A673 (cell line): ENCODE measurements at regions not wholly inside any gene's neighbourhood (a gene's known extent, or its start where the extent isn't known, plus 50 kb on each side); places are given as distances from the start of the nearest gene placed in this dataset.

Experiments
- BruUV-seq: library from RNA; stranded (reverse); fragments of 400-500 nt; replicated peaks from 2 replicates; lab custom pipeline; 2021; lab: Mats Ljungman, UMichigan
- CTCF ChIA-PET: fragments of 300-600 bp; sonication (Branson Sonifier 250); formaldehyde crosslinking; loops from one replicate; lab custom pipeline; 2022; ENCODE audit warnings: antibody characterized with exemption; lab: Charles Lee
- POLR2A ChIA-PET: fragments of 300-600 bp; sonication (Branson Sonifier 250); formaldehyde crosslinking; loops from one replicate; lab custom pipeline; 2022; ENCODE audit warnings: antibody characterized with exemption; ENCODE audit not compliant: low non-redundant PET; lab: Charles Lee
- DNase-seq: peaks from one replicate; pipeline ENCODE4 v3.0.0-alpha.2; 2015; ENCODE audit warnings: low spot score
- H3K27ac ChIP-seq: fragments of 200-600 bp; sonication (generic); 2 replicates; pipeline ENCODE4 v1.5.1; 2016; ENCODE audit warnings: mixed run types, low read depth, mild to moderate bottlenecking, mixed read lengths, antibody characterized with exemption, low read length; ENCODE audit not compliant: poor library complexity, severe bottlenecking
- H3K27me3 ChIP-seq: fragments of 200-600 bp; sonication (generic); replicated peaks from 2 replicates; pipeline ENCODE4 v1.6.1; 2017; ENCODE audit warnings: mixed run types, low read depth, mild to moderate bottlenecking, mixed read lengths, antibody characterized with exemption, low read length; ENCODE audit not compliant: insufficient read depth, poor library complexity
- H3K36me3 ChIP-seq: fragments of 200-600 bp; sonication (generic); 2 replicates; pipeline ENCODE4 v1.6.1; 2016; ENCODE audit warnings: mixed run types, mild to moderate bottlenecking, mixed read lengths, antibody characterized with exemption, low read length; ENCODE audit not compliant: insufficient read depth, poor library complexity, severe bottlenecking
- H3K4me1 ChIP-seq: fragments of 200-600 bp; sonication (generic); 2 replicates; pipeline ENCODE4 v1.6.1; 2017; ENCODE audit warnings: mixed run types, mild to moderate bottlenecking, mixed read lengths, antibody characterized with exemption, low read length; ENCODE audit not compliant: insufficient read depth, poor library complexity, severe bottlenecking
- H3K4me3 ChIP-seq: fragments of 200-600 bp; sonication (generic); 2 replicates; pipeline ENCODE4 v1.5.1; 2016; ENCODE audit warnings: low read depth, mixed run types, mild to moderate bottlenecking, mixed read lengths, low read length; ENCODE audit not compliant: poor library complexity, severe bottlenecking
- H3K9me3 ChIP-seq: fragments of 200-600 bp; sonication (generic); 2 replicates; pipeline ENCODE4 v1.6.1; 2016; ENCODE audit warnings: mixed run types, low read depth, mild to moderate bottlenecking, mixed read lengths, antibody characterized with exemption, low read length; ENCODE audit not compliant: poor library complexity, severe bottlenecking
- CTCF ChIP-seq: fragments of 300-800, 200-600 bp; sonication (generic); conservative IDR thresholded peaks from 2 replicates; pipeline ENCODE4 v1.5.1; 2017; ENCODE audit warnings: low read depth, mild to moderate bottlenecking, antibody characterized with exemption, low read length, moderate library complexity, mixed read lengths
- EZH2 ChIP-seq: fragments of 200-600 bp; sonication (generic); IDR thresholded peaks from 2 replicates; pipeline ENCODE4 v1.6.1; 2017; ENCODE audit warnings: borderline replicate concordance, low read depth, mild to moderate bottlenecking, mixed read lengths, antibody characterized with exemption, low read length; ENCODE audit not compliant: poor library complexity, severe bottlenecking
- intact Hi-C: fragments of 100-400 bp; cut with micrococcal nuclease; formaldehyde crosslinking; loops from one replicate; pipeline ENCODE4 v1.10.0; 2022; ENCODE audit not compliant: unreplicated experiment

GRCh38 chr4:167642250-167642649 is 408.0 kb upstream of the SPOCK3 start:
- Histone ChIP-seq H3K36me3 (no peaks in the 10 kb centered on the region), H3K4me1 (no peaks in the 10 kb centered on the region), H3K27ac (no peak overlapping the region), H3K9me3 (no peaks in the 10 kb centered on the region), H3K27me3 (no peaks in the 10 kb centered on the region), H3K4me3 (no peak overlapping the region)
- no peak for TF ChIP-seq CTCF
- no peak for TF ChIP-seq EZH2
- no TSS peak for BruUV-seq
- CTCF ChIA-PET = no interaction called here
- no peak for DNase-seq
- POLR2A ChIA-PET = no interaction called here
- intact Hi-C loops = no loop called here

GRCh38 chr4:167645358-167645757 is 411.1 kb upstream of the SPOCK3 start:
- CTCF ChIA-PET = no interaction called here
- intact Hi-C loops = no loop called here
- DNase-seq = no peak
- H3K27me3 ChIP-seq = no peaks in the 10 kb centered on the region
- H3K4me3 ChIP-seq = no peak overlapping the region
- BruUV-seq = no TSS peak
- TF ChIP-seq CTCF (no peak), EZH2 (no peak)
- no peak overlapping the region for H3K27ac ChIP-seq
- POLR2A ChIA-PET = no interaction called here
- H3K36me3 ChIP-seq = no peaks in the 10 kb centered on the region
- H3K9me3 ChIP-seq = no peaks in the 10 kb centered on the region
- H3K4me1 ChIP-seq = no peaks in the 10 kb centered on the region

- POLR2A ChIA-PET = no interaction called here
- Histone ChIP-seq H3K27ac (no peak overlapping the region), H3K4me1 (no peaks in the 10 kb centered on the region), H3K27me3 (no peaks in the 10 kb centered on the region), H3K9me3 (no peaks in the 10 kb centered on the region), H3K36me3 (no peaks in the 10 kb centered on the region), H3K4me3 (no peak overlapping the region)
- DNase-seq = no peak
- CTCF ChIA-PET = interaction anchor here (0.9 kb wide), 1 partner anchor 30 kb away, joined by 3 read pairs; no protein-coding TSS in a partner anchor
- intact Hi-C loops = no loop called here
- BruUV-seq = no TSS peak
- TF ChIP-seq CTCF (no peak), EZH2 (no peak)
Measured at GRCh38 chr4:167652267-167652666, 418.0 kb upstream of the SPOCK3 start.
